Osteoblast (primary cell): ENCODE measurements at regions not wholly inside any gene's neighbourhood (a gene's known extent, or its start where the extent isn't known, plus 50 kb on each side); places are given as distances from the start of the nearest gene placed in this dataset.

Experiments
- DNase-seq: peaks from one replicate; pipeline ENCODE4 v3.0.0; 2011; ENCODE audit warnings: low spot score, mixed read lengths; ENCODE audit not compliant: insufficient read length; ENCODE audit errors: missing footprints
- H2AFZ ChIP-seq: 2 replicates; pipeline ENCODE4 v1.6.0; 2011; ENCODE audit warnings: mild to moderate bottlenecking, low read length
- H3K27ac ChIP-seq: 2 replicates; pipeline ENCODE4 v1.5.1; 2011; ENCODE audit warnings: mild to moderate bottlenecking, low read depth, low read length, moderate library complexity
- H3K27me3 ChIP-seq: 2 replicates; pipeline ENCODE4 v1.6.0; 2012; ENCODE audit warnings: mild to moderate bottlenecking, control low read depth, inconsistent platforms, low read length, moderate library complexity; ENCODE audit not compliant: insufficient read depth
- H3K36me3 ChIP-seq: 2 replicates; pipeline ENCODE4 v1.5.1; 2011; ENCODE audit warnings: mild to moderate bottlenecking, low read length, control low read depth, moderate library complexity; ENCODE audit not compliant: insufficient read depth
- H3K4me1 ChIP-seq: 2 replicates; pipeline ENCODE4 v1.5.1; 2011; ENCODE audit warnings: mild to moderate bottlenecking, low read length, control low read depth, moderate library complexity; ENCODE audit not compliant: insufficient read depth
- H3K4me2 ChIP-seq: 2 replicates; pipeline ENCODE4 v1.6.0; 2011; ENCODE audit warnings: mild to moderate bottlenecking, low read length; ENCODE audit not compliant: insufficient read depth
- H3K4me3 ChIP-seq: fragments of 200-600 bp; sonication (generic); 3 replicates; pipeline ENCODE4 v1.5.1; 2012; ENCODE audit warnings: mild to moderate bottlenecking, low read length, inconsistent platforms; ENCODE audit not compliant: insufficient read depth
- H3K79me2 ChIP-seq: 2 replicates; pipeline ENCODE4 v1.6.0; 2012; ENCODE audit warnings: mild to moderate bottlenecking, low read length, control low read depth, inconsistent platforms; ENCODE audit not compliant: insufficient read depth
- H3K9me3 ChIP-seq: 2 replicates; pipeline ENCODE4 v1.5.1; 2011; ENCODE audit warnings: low read depth, low read length, control low read depth
- H4K20me1 ChIP-seq: 2 replicates; pipeline ENCODE4 v1.6.0; 2012; ENCODE audit warnings: mild to moderate bottlenecking, low read length, control low read depth; ENCODE audit not compliant: insufficient read depth
- TF ChIP-seq, protein P1 (sequence below): IDR thresholded peaks from 2 replicates; pipeline ENCODE4 v1.5.1; 2011; ENCODE audit warnings: mild to moderate bottlenecking, low read depth, low read length, moderate library complexity; ENCODE audit errors: extremely low read depth

GRCh38 chr2:188003800-188004199 lies 287.9 kb upstream of the GULP1 start:
- Histone ChIP-seq H4K20me1 (no peaks in the 10 kb centered on the region), H3K27me3 (no peaks in the 10 kb centered on the region), H3K4me2 (no peak overlapping the region), H3K4me3 (no peak overlapping the region), H3K9me3 (no peaks in the 10 kb centered on the region), H3K4me1 (no peaks in the 10 kb centered on the region), H2AFZ (no peak overlapping the region), H3K27ac (no peak overlapping the region), H3K79me2 (no peaks in the 10 kb centered on the region), H3K36me3 (no peaks in the 10 kb centered on the region)
- TF ChIP-seq, protein P1, sequence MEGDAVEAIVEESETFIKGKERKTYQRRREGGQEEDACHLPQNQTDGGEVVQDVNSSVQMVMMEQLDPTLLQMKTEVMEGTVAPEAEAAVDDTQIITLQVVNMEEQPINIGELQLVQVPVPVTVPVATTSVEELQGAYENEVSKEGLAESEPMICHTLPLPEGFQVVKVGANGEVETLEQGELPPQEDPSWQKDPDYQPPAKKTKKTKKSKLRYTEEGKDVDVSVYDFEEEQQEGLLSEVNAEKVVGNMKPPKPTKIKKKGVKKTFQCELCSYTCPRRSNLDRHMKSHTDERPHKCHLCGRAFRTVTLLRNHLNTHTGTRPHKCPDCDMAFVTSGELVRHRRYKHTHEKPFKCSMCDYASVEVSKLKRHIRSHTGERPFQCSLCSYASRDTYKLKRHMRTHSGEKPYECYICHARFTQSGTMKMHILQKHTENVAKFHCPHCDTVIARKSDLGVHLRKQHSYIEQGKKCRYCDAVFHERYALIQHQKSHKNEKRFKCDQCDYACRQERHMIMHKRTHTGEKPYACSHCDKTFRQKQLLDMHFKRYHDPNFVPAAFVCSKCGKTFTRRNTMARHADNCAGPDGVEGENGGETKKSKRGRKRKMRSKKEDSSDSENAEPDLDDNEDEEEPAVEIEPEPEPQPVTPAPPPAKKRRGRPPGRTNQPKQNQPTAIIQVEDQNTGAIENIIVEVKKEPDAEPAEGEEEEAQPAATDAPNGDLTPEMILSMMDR = no peak
- DNase-seq = no peak

DNA sequence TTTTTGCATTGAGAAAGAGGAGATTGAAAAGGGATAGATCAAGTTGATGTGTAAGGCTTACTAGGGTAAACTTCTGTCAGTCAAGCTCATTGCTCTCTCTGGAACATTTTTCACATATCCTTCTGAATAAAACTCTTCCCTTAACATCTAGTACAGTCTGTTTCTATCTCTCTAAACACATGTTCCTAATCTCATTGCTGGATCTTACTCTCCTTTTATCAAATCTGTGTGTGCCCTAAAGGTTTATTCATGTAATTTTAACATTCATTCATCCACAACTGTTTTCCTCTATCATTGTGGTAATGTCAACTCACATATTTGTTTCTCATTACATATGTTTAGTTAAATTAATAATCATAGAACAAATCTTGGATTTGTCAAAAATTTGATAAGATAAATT lies 277.9 kb upstream of the GULP1 start:
- H3K79me2 ChIP-seq = no peaks in the 10 kb centered on the region
- no peaks in the 10 kb centered on the region for H3K4me1 ChIP-seq
- H2AFZ ChIP-seq = no peak overlapping the region
- no peaks in the 10 kb centered on the region for H3K36me3 ChIP-seq
- no peaks in the 10 kb centered on the region for H3K9me3 ChIP-seq
- no peak overlapping the region for H3K4me2 ChIP-seq
- no peak overlapping the region for H3K27ac ChIP-seq
- TF ChIP-seq, protein P1 = no peak
- H3K27me3 ChIP-seq = no peaks in the 10 kb centered on the region
- no peaks in the 10 kb centered on the region for H4K20me1 ChIP-seq
- H3K4me3 ChIP-seq = no peak overlapping the region
- no peak for DNase-seq

- Histone ChIP-seq H3K4me3 (no peak overlapping the region), H3K4me2 (no peak overlapping the region), H3K27ac (no peak overlapping the region), H3K27me3 (no peaks in the 10 kb centered on the region), H3K79me2 (no peaks in the 10 kb centered on the region), H4K20me1 (no peaks in the 10 kb centered on the region), H2AFZ (no peak overlapping the region), H3K36me3 (no peaks in the 10 kb centered on the region), H3K4me1 (no peaks in the 10 kb centered on the region), H3K9me3 (no peaks in the 10 kb centered on the region)
- DNase-seq = no peak
- TF ChIP-seq, protein P1 = no peak
These were observed 274.8 kb upstream of the GULP1 start for GRCh38 chr2:188016917-188017316.

GRCh38 chr2:188022389-188022788 lies 269.3 kb upstream of the GULP1 start:
- Histone ChIP-seq H3K4me3 (no peak overlapping the region), H3K4me2 (no peak overlapping the region), H3K27ac (no peak overlapping the region), H3K27me3 (no peaks in the 10 kb centered on the region), H4K20me1 (no peaks in the 10 kb centered on the region), H3K9me3 (no peaks in the 10 kb centered on the region), H3K36me3 (no peaks in the 10 kb centered on the region), H3K79me2 (no peaks in the 10 kb centered on the region), H2AFZ (no peak overlapping the region), H3K4me1 (no peaks in the 10 kb centered on the region)
- peak; percentile 2 for DNase-seq
- TF ChIP-seq, protein P1 = no peak
